WI38 (cell line): ENCODE measurements at regions not wholly inside any gene's neighbourhood (a gene's known extent, or its start where the extent isn't known, plus 50 kb on each side); places are given as distances from the start of the nearest gene placed in this dataset.
"Not testable (repeated sequence)": the region's sequence is repeated elsewhere in the genome, so short reads cannot be mapped to it uniquely, and the experiment has no call there.

Experiments
- H3K4me3 ChIP-seq: 2 replicates; pipeline ENCODE4 v1.5.1; 2011; ENCODE audit warnings: low read depth, mild to moderate bottlenecking, control low read depth, low read length
- CTCF ChIP-seq: IDR thresholded peaks from 2 replicates; pipeline ENCODE4 v1.5.1; 2012; ENCODE audit warnings: low read depth, mild to moderate bottlenecking, control low read depth, low read length

- TF ChIP-seq CTCF, result no peak
- no peak overlapping the region for H3K4me3 ChIP-seq
Observed at GRCh38 chr4:72945719-72946336, 123.7 kb downstream of the COX18 start.

GRCh38 chr4:72942565-72942964 is 127.0 kb downstream of the COX18 start:
- no peak overlapping the region for H3K4me3 ChIP-seq
- no peak for TF ChIP-seq CTCF

- no peak for TF ChIP-seq CTCF
Observed at GRCh38 chr4:72938516-72938915, 131.0 kb downstream of the COX18 start.

GRCh38 chr4:72935462-72935861 is 134.1 kb downstream of the COX18 start:
- H3K4me3 ChIP-seq, result no peak overlapping the region
- TF ChIP-seq CTCF, result no peak

More at GRCh38 chr4:72938516-72938915, 131.0 kb downstream of the COX18 start:
- H3K4me3 ChIP-seq, result no peak overlapping the region

GRCh38 chr4:72933029-72933428 is 136.5 kb downstream of the COX18 start:
- no peak overlapping the region for H3K4me3 ChIP-seq
- TF ChIP-seq CTCF, result no peak

GRCh38 chr4:72931346-72931745 is 138.2 kb downstream of the COX18 start:
- TF ChIP-seq CTCF, result no peak
- no peak overlapping the region for H3K4me3 ChIP-seq

GRCh38 chr4:72929596-72930274 is 139.8 kb downstream of the COX18 start:
- H3K4me3 ChIP-seq, result not testable (repeated sequence)
